Mammary epithelial cell (primary cell): ENCODE measurements at regions not wholly inside any gene's neighbourhood (a gene's known extent, or its start where the extent isn't known, plus 50 kb on each side); places are given as distances from the start of the nearest gene placed in this dataset.

Experiments
- EZH2 ChIP-seq: IDR thresholded peaks from 2 replicates; pipeline ENCODE4 v1.6.1; 2012; ENCODE audit warnings: low read length, inconsistent platforms, borderline replicate concordance
- TF ChIP-seq, protein P1 (sequence below), 2 donors: IDR thresholded peaks in 1 of 2; conservative IDR thresholded peaks in 1 of 2; 2 replicates each; pipeline ENCODE4 v1.5.1; 2011 to 2012; ENCODE audit warnings: inconsistent platforms in 2 of 2, low read length in 2 of 2, mild to moderate bottlenecking in 2 of 2, control low read depth in 1 of 2, low read depth in 1 of 2; ENCODE audit not compliant: insufficient read depth in 1 of 2; ENCODE audit errors: extremely low read depth in 1 of 2

DNA sequence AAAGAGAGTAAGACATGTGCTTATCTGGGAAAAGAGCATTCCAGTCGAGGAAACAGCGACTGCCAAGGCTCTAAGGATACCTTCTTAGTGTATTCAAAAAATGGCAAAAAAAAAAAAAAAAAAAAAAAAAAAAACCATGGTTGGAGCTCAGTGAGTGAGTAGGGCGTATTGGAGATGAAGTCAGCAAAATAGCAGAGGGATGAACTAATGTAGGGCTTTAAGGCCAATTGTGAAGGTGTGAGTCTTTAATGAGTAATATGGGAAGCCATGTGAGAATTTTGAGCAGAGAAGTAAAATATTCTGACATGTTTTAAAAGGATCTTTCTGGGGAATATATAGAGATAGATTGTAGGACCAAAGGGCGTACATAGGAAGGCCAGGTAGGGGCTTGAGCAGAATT is 498.6 kb upstream of the ISX start:
- TF ChIP-seq, protein P1, sequence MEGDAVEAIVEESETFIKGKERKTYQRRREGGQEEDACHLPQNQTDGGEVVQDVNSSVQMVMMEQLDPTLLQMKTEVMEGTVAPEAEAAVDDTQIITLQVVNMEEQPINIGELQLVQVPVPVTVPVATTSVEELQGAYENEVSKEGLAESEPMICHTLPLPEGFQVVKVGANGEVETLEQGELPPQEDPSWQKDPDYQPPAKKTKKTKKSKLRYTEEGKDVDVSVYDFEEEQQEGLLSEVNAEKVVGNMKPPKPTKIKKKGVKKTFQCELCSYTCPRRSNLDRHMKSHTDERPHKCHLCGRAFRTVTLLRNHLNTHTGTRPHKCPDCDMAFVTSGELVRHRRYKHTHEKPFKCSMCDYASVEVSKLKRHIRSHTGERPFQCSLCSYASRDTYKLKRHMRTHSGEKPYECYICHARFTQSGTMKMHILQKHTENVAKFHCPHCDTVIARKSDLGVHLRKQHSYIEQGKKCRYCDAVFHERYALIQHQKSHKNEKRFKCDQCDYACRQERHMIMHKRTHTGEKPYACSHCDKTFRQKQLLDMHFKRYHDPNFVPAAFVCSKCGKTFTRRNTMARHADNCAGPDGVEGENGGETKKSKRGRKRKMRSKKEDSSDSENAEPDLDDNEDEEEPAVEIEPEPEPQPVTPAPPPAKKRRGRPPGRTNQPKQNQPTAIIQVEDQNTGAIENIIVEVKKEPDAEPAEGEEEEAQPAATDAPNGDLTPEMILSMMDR (conservative IDR thresholded peaks at IDR 0.05 in 1 of 2, IDR thresholded peaks at IDR 0.05 in 1 of 2; ENCODE audit: extremely low read depth in 1 of 2, insufficient read depth in 1 of 2, low read depth in 1 of 2, low read length in 2 of 2), result no peak
- no peak for TF ChIP-seq EZH2
